CD4-positive, alpha-beta T cell (primary cell): ENCODE measurements at regions not wholly inside any gene's neighbourhood (a gene's known extent, or its start where the extent isn't known, plus 50 kb on each side); places are given as distances from the start of the nearest gene placed in this dataset.

Source experiments
- ATAC-seq: fragments of 200-7000 bp; cut with Tn5 transposase; one replicate; pipeline ENCODE4 v1.10.0; 2022; ENCODE audit warnings: mild to moderate bottlenecking; ENCODE audit not compliant: poor library complexity
- CTCF ChIA-PET: fragments of 350-600 bp; sonication (Branson Sonifier 250); formaldehyde crosslinking; loops from one replicate; lab custom pipeline; 2021; ENCODE audit warnings: antibody characterized with exemption, inconsistent platforms; lab: Charles Lee
- POLR2A ChIA-PET: fragments of 350-600 bp; sonication (Branson Sonifier 250); formaldehyde crosslinking; loops from one replicate; lab custom pipeline; 2021; ENCODE audit warnings: antibody characterized with exemption, inconsistent platforms; lab: Charles Lee
- DNase-seq, 14 experiments: peaks; one replicate each; pipeline ENCODE4 v3.0.0-alpha.2; 2013 to 2020; ENCODE audit warnings: mixed read lengths in 2 of 14
- H3K27ac ChIP-seq, 2 donors: one replicate each; pipeline versions ENCODE4 v1.5.1 to v1.7.0; 2013; ENCODE audit warnings: low read length in 2 of 2, low read depth in 1 of 2, mild to moderate bottlenecking in 1 of 2
- H3K27me3 ChIP-seq, 2 experiments: 1 replicate in 1 of 2; 2 replicates in 1 of 2; pipeline versions ENCODE4 v1.6.1 to v1.7.0; 2013; ENCODE audit warnings: low read length in 2 of 2, control low read depth in 1 of 2, mild to moderate bottlenecking in 1 of 2, moderate library complexity in 1 of 2; ENCODE audit not compliant: insufficient read depth in 2 of 2, control insufficient read depth in 1 of 2
- H3K36me3 ChIP-seq: one replicate; pipeline ENCODE4 v1.6.1; 2013; ENCODE audit warnings: low read length, control low read depth; ENCODE audit not compliant: insufficient read depth
- H3K4me1 ChIP-seq: one replicate; pipeline ENCODE4 v1.6.1; 2013; ENCODE audit warnings: low read length, control low read depth; ENCODE audit not compliant: insufficient read depth
- H3K4me3 ChIP-seq: one replicate; pipeline ENCODE4 v1.5.1; 2013; ENCODE audit warnings: mild to moderate bottlenecking, low read length, moderate library complexity
- H3K9me3 ChIP-seq, 2 experiments: 1 replicate in 1 of 2; 2 replicates in 1 of 2; pipeline versions ENCODE4 v1.6.1 to v1.7.0; 2013; ENCODE audit warnings: low read length in 2 of 2, mild to moderate bottlenecking in 2 of 2, control low read depth in 1 of 2, moderate library complexity in 1 of 2; ENCODE audit not compliant: control insufficient read depth in 1 of 2, insufficient read depth in 1 of 2
- H3K27ac Mint-ChIP-seq: one replicate; pipeline ENCODE4 v1.8.0; 2020; ENCODE audit warnings: mixed read lengths
- H3K27me3 Mint-ChIP-seq: one replicate; pipeline ENCODE4 v1.8.0; 2021; ENCODE audit warnings: mixed read lengths
- H3K36me3 Mint-ChIP-seq: one replicate; pipeline ENCODE4 v1.8.0; 2021; ENCODE audit warnings: low read depth, mixed read lengths
- H3K4me1 Mint-ChIP-seq: one replicate; pipeline ENCODE4 v1.8.0; 2021; ENCODE audit warnings: low read depth, mixed read lengths
- H3K4me3 Mint-ChIP-seq: one replicate; pipeline ENCODE4 v1.8.0; 2020; ENCODE audit warnings: mild to moderate bottlenecking, mixed read lengths
- H3K9me3 Mint-ChIP-seq: one replicate; pipeline ENCODE4 v1.8.0; 2020; ENCODE audit warnings: mixed read lengths
- intact Hi-C, 2 experiments: fragments of 100-400 bp; cut with DNase I in 1 of 2; cut with micrococcal nuclease in 1 of 2; formaldehyde crosslinking; loops; one replicate each; pipeline versions ENCODE4 v1.15.1 to v1.9.0; 2023 to 2025; cut with DNase I, micrococcal nuclease
- TF ChIP-seq, protein P1 (sequence below): fragments of 200-600 bp; IDR thresholded peaks from one replicate; pipeline ENCODE4 v1.8.0; 2022; ENCODE audit warnings: antibody characterized with exemption, mild to moderate bottlenecking

- Mint-ChIP-seq H3K27ac (no peak overlapping the region), H3K4me1 (no peaks in the 10 kb centered on the region), H3K9me3 (no peaks in the 10 kb centered on the region), H3K36me3 (no peaks in the 10 kb centered on the region), H3K4me3 (no peak overlapping the region), H3K27me3 (no peaks in the 10 kb centered on the region)
- ChIA-PET CTCF (no interaction called here), POLR2A (no interaction called here)
- Histone ChIP-seq H3K9me3 (peaks cover 0 to 11% of the 10 kb centered on the region in 2 experiments), H3K27ac (no peak overlapping the region), H3K27me3 (no peaks in the 10 kb centered on the region), H3K4me3 (no peak overlapping the region), H3K36me3 (no peaks in the 10 kb centered on the region), H3K4me1 (no peaks in the 10 kb centered on the region)
- ATAC-seq, result no peak
- TF ChIP-seq, protein P1, sequence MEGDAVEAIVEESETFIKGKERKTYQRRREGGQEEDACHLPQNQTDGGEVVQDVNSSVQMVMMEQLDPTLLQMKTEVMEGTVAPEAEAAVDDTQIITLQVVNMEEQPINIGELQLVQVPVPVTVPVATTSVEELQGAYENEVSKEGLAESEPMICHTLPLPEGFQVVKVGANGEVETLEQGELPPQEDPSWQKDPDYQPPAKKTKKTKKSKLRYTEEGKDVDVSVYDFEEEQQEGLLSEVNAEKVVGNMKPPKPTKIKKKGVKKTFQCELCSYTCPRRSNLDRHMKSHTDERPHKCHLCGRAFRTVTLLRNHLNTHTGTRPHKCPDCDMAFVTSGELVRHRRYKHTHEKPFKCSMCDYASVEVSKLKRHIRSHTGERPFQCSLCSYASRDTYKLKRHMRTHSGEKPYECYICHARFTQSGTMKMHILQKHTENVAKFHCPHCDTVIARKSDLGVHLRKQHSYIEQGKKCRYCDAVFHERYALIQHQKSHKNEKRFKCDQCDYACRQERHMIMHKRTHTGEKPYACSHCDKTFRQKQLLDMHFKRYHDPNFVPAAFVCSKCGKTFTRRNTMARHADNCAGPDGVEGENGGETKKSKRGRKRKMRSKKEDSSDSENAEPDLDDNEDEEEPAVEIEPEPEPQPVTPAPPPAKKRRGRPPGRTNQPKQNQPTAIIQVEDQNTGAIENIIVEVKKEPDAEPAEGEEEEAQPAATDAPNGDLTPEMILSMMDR, result no peak
- intact Hi-C loops, result no loop called here
- no peak for DNase-seq
These were observed 625.8 kb upstream of the SORCS1 start for GRCh38 chr10:107790271-107790670.

- Mint-ChIP-seq H3K27ac (no peak overlapping the region), H3K36me3 (no peaks in the 10 kb centered on the region), H3K9me3 (peaks cover 2% of the 10 kb centered on the region), H3K4me1 (no peaks in the 10 kb centered on the region), H3K27me3 (no peaks in the 10 kb centered on the region), H3K4me3 (no peak overlapping the region)
- CTCF ChIA-PET, result no interaction called here
- no peaks in the 10 kb centered on the region for H3K4me1 ChIP-seq
- POLR2A ChIA-PET, result no interaction called here
- no peak for DNase-seq
- no peak overlapping the region for H3K27ac ChIP-seq
- H3K36me3 ChIP-seq, result no peaks in the 10 kb centered on the region
- intact Hi-C loops, result no loop called here
- no peak for ATAC-seq
- no peaks in the 10 kb centered on the region for H3K27me3 ChIP-seq
- TF ChIP-seq, protein P1, result no peak
- peaks cover 4 to 12% of the 10 kb centered on the region in 2 experiments for H3K9me3 ChIP-seq
- no peak overlapping the region for H3K4me3 ChIP-seq
These were observed 606.6 kb upstream of the SORCS1 start for GRCh38 chr10:107771066-107771465.

DNA sequence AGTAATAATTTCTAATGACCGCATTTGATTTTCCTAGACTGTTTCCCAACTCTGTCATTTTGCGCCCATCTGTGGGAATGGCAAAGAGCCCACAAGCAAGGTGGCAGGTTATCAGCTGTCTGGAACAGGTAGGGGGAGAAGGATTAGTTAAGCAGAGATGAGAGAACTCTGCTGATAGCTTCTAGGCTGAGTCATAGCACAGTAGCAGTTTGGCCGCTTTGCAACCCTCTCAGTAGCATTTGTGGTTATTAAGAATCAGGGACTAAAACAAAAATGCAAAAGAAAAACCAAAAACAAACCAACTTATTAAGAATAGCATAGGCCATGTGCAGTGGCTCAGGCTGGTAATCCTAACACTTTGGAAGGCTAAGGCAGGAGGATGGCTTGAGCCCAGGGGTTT lies 602.7 kb upstream of the SORCS1 start:
- CTCF ChIA-PET, result no interaction called here
- Histone ChIP-seq H3K4me3 (no peak overlapping the region), H3K9me3 (peaks cover 0 to 12% of the 10 kb centered on the region in 2 experiments), H3K4me1 (no peaks in the 10 kb centered on the region), H3K36me3 (no peaks in the 10 kb centered on the region), H3K27ac (no peak overlapping the region), H3K27me3 (no peaks in the 10 kb centered on the region)
- Mint-ChIP-seq H3K9me3 (peaks cover 9% of the 10 kb centered on the region), H3K36me3 (no peaks in the 10 kb centered on the region), H3K27ac (no peak overlapping the region), H3K27me3 (no peaks in the 10 kb centered on the region), H3K4me1 (no peaks in the 10 kb centered on the region), H3K4me3 (no peak overlapping the region)
- intact Hi-C loops, result no loop called here
- no peak for ATAC-seq
- POLR2A ChIA-PET, result no interaction called here
- TF ChIP-seq, protein P1, result no peak
- DNase-seq, result no peak
